Psoas muscle (tissue), 7 donors: ENCODE measurements at regions not wholly inside any gene's neighbourhood (a gene's known extent, or its start where the extent isn't known, plus 50 kb on each side); places are given as distances from the start of the nearest gene placed in this dataset.
"Not testable (repeated sequence)": the region's sequence is repeated elsewhere in the genome, so short reads cannot be mapped to it uniquely, and the experiment has no call there.

Source experiments
- ATAC-seq, 4 donors: fragments of 200-7000 bp; cut with Tn5 transposase; one replicate each; pipeline ENCODE4 v1.9.1; 2020; ENCODE audit warnings: moderate library complexity in 3 of 4, mild to moderate bottlenecking in 2 of 4
- DNase-seq, 2 donors: peaks; one replicate each; pipeline ENCODE4 v3.0.0-alpha.2; 2020
- H3K27ac ChIP-seq: fragments of 200-600 bp; one replicate; pipeline ENCODE4 v1.8.0; 2022
- H3K27me3 ChIP-seq, 3 donors: fragments of 200-600 bp in 1 of 3; one replicate each; pipeline versions ENCODE4 v1.6.1 to v1.8.0; 2013 to 2022; ENCODE audit warnings: low read length in 2 of 3, mild to moderate bottlenecking in 2 of 3, moderate library complexity in 1 of 3; ENCODE audit not compliant: insufficient read depth in 3 of 3
- H3K36me3 ChIP-seq, 2 donors: fragments of 200-600 bp in 1 of 2; one replicate each; pipeline versions ENCODE4 v1.6.1 to v1.8.0; 2013 to 2022; ENCODE audit warnings: low read depth in 1 of 2, mild to moderate bottlenecking in 1 of 2, moderate library complexity in 1 of 2; ENCODE audit not compliant: insufficient read depth in 1 of 2
- H3K4me1 ChIP-seq: fragments of 200-600 bp; one replicate; pipeline ENCODE4 v1.8.0; 2022
- H3K4me3 ChIP-seq: fragments of 200-600 bp; one replicate; pipeline ENCODE4 v1.8.0; 2022; ENCODE audit warnings: mild to moderate bottlenecking
- H3K9me3 ChIP-seq: fragments of 200-600 bp; one replicate; pipeline ENCODE4 v1.8.0; 2022
- WGBS, 3 donors: extraction: QIAGEN DNeasy Blood & Tissue Kit; methylation state at CpG; one replicate each; pipeline versions ENCODE4 v1.1.6 to v1.1.7; 2013; 5-methylcytosine and 5-hydroxymethylcytosine counted together
- intact Hi-C, 2 donors: fragments of 100-400 bp; cut with DNase I; formaldehyde crosslinking; loops; one replicate each; pipeline versions ENCODE4 v1.11.0 to v1.14.2; 2022
- TF ChIP-seq, protein P1 (sequence below): fragments of 200-600 bp; IDR thresholded peaks from one replicate; pipeline ENCODE4 v1.8.0; 2022; ENCODE audit warnings: antibody characterized with exemption
- donor health status: healthy with polysubstance abuse.
- donor health status: DM: no; HTN: no; CAD: no; lungs with moderate emphysema.
- donor health status: Bipolar disorder and iron deficiency.
- donor health status: healthy.
- donor health status: DM: yes; HTN: yes; CAD: no.
- donor health status: DM: no; HTN: no; CAD: no.
- donor health status: DM: yes; HTN: yes; CAD: no.

GRCh38 chr1:143497374-143497747 lies 474.4 kb downstream of the FAM72C start:
- no peak for ATAC-seq
- 2 to 7% (median 4%) methylated on average over 15 to 50 of the region's 50 CpGs for WGBS, 3 donors
- intact Hi-C loops, result no loop called here
- Histone ChIP-seq H3K36me3 (no peaks in the 10 kb centered on the region), H3K4me3 (peak overlapping the region; percentile 22), H3K4me1 (no peaks in the 10 kb centered on the region), H3K9me3 (no peaks in the 10 kb centered on the region), H3K27me3 (peaks cover 0 to 5% (median 0%) of the 10 kb centered on the region in 3 donors), H3K27ac (no peak overlapping the region)
- TF ChIP-seq, protein P1, sequence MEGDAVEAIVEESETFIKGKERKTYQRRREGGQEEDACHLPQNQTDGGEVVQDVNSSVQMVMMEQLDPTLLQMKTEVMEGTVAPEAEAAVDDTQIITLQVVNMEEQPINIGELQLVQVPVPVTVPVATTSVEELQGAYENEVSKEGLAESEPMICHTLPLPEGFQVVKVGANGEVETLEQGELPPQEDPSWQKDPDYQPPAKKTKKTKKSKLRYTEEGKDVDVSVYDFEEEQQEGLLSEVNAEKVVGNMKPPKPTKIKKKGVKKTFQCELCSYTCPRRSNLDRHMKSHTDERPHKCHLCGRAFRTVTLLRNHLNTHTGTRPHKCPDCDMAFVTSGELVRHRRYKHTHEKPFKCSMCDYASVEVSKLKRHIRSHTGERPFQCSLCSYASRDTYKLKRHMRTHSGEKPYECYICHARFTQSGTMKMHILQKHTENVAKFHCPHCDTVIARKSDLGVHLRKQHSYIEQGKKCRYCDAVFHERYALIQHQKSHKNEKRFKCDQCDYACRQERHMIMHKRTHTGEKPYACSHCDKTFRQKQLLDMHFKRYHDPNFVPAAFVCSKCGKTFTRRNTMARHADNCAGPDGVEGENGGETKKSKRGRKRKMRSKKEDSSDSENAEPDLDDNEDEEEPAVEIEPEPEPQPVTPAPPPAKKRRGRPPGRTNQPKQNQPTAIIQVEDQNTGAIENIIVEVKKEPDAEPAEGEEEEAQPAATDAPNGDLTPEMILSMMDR, result no peak
- DNase-seq, result peak; percentile 9 to 44

DNA sequence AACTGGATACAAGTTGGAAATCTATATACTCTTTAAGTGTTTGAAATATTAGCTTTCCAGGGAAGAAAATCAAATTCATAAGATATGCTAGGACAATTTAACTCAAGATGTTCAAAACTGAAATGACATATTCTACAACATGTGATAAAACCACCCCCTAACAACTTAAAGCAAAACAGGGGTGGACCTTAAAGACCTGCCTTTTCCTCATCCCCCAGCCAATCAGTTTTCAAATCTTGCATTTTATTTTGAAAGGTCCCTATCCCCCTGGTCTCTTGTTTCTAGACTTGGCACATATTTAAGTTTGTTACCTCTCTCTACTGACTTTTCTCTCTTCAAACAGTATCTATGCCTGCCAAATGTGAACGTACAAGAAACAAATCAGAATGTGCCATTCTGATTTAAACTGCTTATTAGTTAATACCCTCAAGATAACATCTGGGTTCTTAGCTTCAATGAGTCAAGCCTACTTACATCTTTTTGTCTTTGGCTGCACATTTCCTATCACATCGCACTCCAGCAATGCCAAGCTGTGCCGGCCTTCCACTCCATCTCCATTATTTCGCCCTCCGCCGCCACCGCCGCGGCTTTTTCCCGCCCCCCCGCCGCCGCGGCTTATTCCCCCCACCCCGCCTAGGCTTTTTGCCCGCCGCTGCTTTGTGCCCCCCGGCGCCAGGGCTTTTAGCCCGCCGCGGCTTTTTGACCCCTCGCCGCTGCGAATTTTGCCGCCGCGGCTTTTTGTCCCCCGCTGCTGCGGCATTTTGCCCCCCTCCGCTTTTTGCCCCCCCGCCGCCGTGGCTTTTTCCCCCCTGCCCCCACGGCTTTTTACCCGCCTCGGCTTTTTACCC lies 475.0 kb downstream of the FAM72C start:
- 3 to 5% (median 4%) methylated on average over 30 to 36 of the region's 37 CpGs for WGBS, 3 donors
- H3K36me3 ChIP-seq, ATAC-seq, DNase-seq, H3K27me3 ChIP-seq, H3K27ac ChIP-seq, intact Hi-C loops, H3K4me1 ChIP-seq, H3K9me3 ChIP-seq: not testable (repeated sequence)
- H3K4me3 ChIP-seq, result peak overlapping the region; percentile 22
